ENCODE measurements at regions not wholly inside any gene's neighbourhood (a gene's known extent, or its start where the extent isn't known, plus 50 kb on each side); places are given as distances from the start of the nearest gene placed in this dataset.

DNA sequence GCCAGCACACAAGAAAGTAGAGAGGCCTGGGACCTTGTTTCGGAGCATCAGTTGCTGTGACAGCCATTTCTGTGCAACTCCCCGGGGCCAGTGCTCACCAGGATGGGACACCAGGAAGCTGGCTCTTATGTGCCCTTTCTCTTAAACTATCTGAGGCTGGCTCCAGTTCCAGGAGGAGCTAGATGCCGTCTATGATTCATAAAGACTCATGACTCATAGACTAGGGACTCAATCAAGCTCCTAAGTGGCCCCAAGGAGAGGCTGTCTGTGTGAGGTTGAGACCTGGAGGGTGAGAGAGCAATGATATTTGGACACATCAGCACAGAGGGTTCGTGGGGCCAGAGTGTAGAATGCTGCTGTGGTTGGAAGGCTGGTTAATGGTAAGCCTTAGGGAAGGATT is 580.1 kb downstream of the CCSER2 start:
- TF ChIP-seq, protein P1, sequence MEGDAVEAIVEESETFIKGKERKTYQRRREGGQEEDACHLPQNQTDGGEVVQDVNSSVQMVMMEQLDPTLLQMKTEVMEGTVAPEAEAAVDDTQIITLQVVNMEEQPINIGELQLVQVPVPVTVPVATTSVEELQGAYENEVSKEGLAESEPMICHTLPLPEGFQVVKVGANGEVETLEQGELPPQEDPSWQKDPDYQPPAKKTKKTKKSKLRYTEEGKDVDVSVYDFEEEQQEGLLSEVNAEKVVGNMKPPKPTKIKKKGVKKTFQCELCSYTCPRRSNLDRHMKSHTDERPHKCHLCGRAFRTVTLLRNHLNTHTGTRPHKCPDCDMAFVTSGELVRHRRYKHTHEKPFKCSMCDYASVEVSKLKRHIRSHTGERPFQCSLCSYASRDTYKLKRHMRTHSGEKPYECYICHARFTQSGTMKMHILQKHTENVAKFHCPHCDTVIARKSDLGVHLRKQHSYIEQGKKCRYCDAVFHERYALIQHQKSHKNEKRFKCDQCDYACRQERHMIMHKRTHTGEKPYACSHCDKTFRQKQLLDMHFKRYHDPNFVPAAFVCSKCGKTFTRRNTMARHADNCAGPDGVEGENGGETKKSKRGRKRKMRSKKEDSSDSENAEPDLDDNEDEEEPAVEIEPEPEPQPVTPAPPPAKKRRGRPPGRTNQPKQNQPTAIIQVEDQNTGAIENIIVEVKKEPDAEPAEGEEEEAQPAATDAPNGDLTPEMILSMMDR (IDR thresholded peaks at IDR 0.05): no peak
- TF ChIP-seq POLR2A (IDR thresholded peaks at IDR 0.05): no peak
